ENCODE measurements at regions not wholly inside any gene's neighbourhood (a gene's known extent, or its start where the extent isn't known, plus 50 kb on each side); places are given as distances from the start of the nearest gene placed in this dataset.

DNA sequence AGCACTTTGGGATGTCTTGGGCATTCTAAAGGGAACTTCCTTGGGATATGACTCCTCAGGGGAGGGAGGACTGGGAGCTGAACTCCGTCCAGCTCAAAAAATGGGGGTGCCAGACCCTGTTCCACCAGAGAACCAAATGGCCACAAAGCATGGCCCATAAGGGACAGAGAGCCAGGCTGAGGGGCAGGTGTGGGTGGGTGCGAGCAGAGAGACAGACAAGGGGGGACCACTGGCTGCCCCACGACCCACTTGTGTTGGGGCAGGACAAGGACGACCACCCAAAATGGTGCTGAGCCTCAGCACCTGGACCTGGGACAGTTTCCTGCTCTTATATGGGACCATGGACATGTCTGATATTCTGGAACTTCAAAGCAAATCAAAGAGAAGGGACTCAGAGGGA, 148.2 kb upstream of the MLN start:
- DNase-seq (ENCODE audit: low spot score) = no peak
- no peak for FAIRE-seq

DNA sequence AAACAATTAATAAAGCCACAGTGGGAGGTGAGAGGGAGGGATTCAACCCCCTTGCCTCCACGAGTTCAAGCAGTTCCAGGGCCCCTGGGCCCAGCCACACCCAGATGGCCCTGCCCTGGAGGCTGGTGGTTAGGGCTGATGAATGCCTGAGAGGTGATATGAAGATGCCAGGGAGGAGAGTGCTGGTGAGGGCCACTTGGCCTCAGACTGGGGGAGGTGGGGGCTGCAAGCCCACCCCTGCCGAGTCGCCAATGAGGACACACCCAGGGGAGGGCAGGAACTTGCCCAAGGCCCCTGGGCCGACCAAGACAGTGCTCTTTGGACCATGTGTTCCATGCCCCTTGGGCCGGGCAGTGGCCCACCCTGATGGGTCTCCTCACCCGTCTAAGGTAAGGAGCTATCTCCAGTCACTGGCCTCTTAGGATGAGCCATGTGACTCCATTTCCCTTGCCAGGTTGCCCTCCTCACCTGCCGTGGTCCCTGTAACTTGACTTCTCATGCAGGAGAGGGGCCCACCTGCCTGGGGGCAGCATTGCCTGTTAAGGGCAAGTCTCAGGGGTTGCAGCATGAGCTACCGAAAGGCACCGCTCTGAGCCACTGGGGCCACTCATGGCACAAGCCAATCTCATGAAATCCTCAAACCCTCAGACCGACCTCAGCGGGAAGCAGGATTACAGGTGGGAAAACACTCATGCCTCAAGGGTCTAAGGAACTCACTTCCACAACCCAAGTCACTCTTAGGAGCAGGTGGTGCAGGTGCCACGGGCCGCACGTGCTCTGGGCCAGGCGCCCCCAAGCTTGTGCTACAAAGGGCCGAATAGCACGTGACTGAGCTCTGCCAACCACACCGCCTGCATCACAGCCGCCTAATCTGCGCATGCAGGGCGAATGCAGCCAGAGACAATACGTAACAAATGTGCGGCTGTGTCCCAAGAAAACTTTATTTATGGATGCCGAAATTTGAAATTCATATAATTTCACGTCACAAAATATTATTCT, 147.4 kb upstream of the MLN start:
- DNase-seq (ENCODE audit: low spot score) (no peak), FAIRE-seq (no peak)

DNA sequence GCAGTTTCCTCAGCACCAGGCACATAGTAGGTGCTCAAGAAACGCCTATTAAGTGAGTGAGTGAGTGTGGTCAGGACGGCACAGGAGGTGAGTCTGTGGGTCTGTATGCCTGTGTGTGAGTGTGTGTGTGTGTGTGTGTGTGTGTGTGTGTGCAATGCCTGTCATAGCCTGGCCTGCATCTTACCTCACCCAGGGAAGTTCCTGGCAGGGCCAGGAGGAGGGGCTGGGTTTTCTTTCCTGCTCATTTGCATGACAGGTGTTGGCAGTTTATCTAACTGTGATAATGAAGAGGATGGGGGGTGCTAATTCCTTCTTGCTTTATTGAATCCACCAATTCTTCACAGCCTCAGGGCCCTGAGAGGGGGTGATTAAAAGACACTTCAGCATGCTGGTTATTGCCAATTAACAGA, 146.7 kb upstream of the MLN start:
- DNase-seq (ENCODE audit: low spot score) = no peak
- FAIRE-seq = no peak

DNA sequence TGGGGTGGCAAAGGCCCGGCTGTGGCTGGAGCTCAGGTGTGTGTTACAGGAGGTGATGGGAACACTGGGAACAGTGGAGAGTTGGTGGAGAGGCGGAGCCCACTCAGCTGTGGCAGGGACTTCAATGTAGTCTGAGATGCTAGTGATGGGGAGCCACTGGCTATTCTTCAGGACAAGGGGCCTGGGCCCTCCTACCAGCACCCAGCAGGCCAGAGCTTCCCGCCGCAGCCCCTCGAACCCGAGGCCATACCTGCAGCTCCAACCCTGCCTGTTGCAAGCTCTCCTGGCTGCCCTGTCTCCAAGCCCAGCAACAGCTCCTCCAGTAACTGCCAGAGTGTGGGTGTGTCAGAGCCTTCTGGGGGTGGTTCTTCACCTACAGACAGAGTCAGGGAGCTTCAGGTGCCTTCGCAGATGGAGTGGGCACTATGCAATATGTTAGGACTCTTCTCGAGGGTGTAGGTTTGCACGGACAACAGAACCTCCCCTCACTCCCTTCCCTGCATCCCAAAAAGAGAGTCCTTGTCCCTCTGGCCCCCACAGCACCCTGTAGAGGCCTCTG, 146.2 kb upstream of the MLN start:
- no peak for FAIRE-seq

DNA sequence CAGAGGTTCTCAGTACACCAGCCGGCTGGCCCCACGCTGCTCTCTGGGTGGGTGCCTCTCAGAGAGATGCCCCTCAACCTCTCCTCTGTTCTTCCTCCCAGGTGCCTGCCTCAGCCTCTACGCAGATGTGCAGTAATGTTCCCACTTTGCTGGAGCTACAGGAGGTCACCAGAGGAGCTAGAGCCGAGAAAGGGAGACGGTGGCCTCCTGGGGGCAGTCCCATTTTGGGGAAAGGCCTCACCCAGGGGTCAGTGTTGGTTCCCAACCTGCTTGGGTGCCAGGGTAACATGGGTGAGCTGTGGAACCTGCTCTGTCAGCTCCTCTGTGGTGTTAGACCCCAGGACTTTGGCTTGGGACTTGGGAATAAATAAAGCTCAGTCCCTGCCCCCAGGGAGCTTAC, 145.3 kb upstream of the MLN start:
- DNase-seq (ENCODE audit: low spot score) (no peak), FAIRE-seq (no peak)

More for the DNA sequence above, 146.2 kb upstream of the MLN start:
- DNase-seq (ENCODE audit: low spot score) = no peak

DNA sequence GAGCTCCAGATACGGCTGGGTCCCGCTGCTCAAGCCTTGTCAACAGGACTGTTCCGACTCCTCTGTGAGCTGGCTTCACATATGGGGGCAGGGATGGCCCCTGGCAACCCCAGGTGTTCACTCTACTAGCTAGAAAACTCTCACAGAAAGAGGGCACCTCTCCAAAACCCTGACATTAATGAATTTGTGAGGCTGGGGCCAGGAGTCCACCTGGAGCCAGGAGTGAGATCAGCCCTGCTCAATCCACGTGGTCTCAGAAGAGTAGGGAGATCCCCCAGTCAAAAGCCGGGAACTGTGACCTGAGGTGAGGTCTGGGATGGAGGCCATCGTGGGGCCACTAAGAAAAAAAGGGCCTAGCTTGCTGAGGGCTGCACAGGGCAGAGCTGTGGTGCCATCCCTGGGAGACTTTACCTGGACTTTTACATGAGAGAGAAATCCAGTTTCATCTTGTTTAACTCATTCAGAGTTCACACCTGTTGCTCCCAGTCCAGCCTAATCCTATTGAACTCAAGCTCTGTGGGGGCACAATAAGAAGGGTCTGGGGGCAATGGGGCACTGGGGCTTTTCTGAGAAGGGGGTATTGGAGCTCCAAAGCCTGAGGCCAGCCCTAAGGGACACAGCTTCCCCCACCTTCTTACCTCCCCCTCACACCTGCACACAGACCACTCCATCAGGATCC, 144.3 kb upstream of the MLN start:
- FAIRE-seq (no peak), DNase-seq (ENCODE audit: low spot score) (no peak)

DNA sequence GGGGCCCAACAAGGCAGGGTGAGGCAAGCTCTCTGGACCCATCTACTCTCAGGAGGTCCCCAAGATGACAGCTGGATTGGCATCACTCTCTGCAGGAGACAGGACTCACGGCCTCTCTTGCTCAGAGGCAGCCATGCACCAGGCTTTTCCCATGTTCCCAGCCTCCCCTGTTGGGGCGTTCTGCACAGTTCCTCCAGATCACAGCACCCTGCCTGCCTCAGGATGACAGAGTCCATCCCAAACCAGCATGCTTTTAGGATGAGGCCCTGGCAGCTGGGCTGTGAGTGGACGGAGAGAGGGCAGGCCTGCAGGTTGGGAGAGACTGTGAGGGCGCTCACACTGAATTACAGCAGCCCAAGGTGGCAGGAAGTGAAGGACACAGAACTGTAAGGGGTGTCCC, 143.2 kb upstream of the MLN start:
- no peak for DNase-seq (ENCODE audit: low spot score)
- no peak for FAIRE-seq

DNA sequence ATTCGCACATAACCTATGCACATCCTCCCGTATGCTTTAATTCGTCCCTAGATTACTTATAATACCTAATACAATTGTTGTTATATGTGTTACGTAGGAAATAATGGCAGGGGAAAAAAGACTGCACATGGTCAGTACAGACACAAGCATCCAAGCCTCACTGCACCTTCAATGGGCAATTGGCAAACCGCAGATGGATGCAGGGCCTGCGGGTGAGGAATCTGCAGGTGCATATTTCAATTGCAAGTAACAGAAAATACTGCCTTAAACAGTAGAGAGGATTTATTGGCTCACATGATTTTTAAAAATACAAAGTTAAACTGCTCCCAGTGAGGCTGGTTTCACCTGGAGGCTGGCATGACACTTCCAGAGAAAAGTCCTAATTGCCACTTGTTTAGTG, 142.1 kb upstream of the MLN start:
- no peak for FAIRE-seq
- DNase-seq (ENCODE audit: low spot score) = no peak

DNA sequence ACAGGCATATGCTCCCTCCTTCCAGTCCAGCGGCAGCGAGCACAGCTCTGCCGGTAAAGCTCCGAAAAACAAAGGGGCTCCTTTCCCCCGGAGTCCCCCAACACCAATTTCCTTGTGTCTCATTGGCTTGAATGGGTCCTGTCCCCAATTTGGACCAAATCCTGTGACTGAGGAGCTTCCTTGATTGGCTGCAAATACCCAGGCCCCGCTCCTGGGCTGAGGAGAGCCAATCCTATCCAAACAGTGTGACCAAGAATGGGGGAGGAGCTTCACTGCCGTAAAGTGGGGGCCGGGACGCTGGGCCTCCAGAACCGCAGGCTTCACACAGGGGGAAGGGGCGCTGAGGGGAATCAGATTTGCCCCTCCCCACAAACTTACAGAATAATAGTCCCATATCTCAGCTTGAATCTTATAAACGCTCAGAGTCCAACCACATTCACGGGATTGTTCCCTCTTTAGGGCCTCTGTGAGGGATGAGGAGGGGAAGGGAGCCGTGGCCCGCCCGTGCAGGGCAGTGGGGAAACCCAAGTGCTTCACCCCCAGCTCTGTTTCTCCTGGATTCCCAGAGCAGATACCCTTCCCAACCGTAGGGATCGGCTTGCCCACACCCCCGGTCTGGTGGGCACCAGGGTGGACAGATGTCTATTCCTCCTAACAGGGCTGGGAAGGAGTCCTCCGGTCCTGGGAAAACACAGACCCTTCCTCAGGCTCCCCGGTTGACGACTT, 141.0 kb upstream of the MLN start:
- no peak for DNase-seq (ENCODE audit: low spot score)
- FAIRE-seq = no peak

DNA sequence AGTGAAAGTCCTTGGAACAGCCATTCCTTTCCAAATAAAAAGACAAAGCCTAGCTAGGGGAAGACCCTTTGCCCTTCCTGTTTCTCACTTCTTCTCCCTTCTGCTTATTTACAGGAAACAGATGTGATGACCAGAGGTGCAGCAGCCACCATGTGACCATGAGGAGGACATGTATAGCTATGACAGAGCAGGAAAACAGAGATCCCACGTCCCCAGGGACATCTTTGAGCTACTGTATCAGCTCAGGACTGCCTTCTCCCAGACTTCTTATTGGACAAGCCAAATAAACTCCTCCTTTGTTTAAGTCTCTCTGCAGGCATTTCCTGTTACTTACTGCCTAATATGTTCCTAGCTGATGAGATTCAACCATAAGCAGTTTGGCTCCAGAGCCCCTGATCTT, 133.1 kb upstream of the MLN start:
- DNase-seq (ENCODE audit: low spot score) (no peak), FAIRE-seq (no peak)

DNA sequence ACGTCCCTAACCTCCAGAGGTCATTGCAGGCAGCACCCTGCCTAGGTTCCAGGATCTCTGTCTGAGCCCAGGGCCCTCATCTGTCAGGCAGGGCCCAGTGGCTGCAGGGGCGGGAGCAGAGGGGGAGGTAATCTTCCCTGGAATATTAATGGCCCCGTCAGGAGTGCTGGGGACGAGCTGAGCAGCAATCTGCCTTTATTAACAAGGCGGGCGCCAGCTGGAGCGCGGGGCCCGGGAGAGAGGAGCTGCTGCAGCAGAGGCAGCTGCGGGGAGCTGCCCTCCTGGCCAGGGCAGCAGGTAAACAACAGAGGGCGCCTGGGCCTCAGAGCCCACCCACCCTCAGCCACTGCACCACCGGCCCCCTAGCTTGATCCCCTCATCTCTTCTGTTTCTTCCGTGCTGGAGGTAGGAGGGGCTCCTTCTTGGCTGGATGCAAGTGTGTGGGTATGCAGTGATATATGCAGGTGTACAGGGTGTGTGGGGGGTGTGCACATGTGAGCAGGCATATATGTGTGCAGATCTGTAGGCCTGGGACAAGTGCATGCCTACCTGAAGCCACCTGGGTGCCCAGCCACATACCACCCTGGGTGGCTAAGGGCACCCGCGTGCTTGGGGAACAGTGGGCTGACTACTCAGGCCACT, 131.8 kb upstream of the MLN start:
- DNase-seq (ENCODE audit: low spot score) = no peak
- no peak for FAIRE-seq

DNA sequence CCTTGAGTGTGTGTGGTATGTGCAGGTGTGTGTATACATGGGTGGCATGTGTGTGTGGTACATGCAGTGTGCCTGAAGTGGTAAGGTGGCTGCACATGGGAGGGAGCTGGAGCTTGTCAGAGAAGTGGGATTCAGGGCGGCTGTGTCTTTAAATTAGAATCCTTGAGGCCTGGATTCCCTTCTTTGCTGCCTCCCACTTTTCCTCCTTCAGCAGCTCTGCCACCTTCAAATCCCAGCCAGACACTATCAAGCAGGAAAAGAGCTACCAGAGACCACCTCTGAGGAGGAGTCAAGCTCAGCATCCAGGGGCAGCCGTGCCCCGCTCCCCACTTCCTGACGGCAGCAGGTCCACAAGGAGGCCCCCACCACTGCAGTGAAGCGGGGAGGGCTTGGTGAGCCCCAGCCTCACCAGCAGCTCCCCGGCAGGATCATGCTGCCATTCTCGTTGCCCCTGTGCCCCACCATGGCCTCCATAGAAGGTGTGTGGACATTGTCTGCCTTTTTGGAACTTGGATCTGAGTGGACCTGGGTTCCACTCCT, 131.0 kb upstream of the MLN start:
- FAIRE-seq (no peak), DNase-seq (ENCODE audit: low spot score) (no peak)

DNA sequence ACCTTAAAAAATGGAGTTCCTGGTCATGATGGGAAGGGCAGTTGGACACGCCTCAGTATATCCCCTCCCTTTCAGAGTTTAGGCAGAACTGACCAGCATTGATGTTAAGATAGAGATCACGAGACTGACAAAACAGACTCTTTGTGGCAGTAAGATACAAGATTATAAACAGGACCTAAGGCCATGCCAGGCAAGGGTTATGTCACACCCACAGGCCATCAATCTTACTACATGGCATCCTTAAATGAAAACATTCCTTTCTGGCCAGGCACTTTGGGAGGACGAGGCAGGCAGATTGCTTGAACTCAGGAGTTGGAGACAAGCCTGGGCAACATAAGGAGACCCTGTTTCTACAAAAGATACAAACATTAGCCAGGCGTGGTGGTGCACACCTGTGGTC, 129.3 kb upstream of the MLN start:
- DNase-seq (ENCODE audit: low spot score) (no peak), FAIRE-seq (no peak)

DNA sequence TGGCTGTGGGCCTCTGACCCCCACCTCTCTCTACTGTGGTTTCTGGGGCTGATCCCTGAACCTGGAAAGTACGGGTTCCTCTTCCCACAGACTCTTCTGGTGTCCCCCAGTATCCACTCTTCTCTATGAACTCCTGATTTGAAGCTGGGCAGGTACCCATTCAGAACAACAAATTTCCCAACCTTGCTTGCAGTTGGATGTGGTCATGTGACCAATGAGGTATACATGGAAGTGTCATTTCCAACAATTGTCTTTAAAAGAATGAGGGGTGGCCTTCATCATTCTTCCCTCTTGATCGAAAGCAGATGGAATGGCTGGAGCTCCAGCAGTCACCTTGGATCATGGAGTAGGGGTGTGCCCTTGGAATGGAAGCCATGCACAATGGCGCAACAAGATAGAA, 128.0 kb upstream of the MLN start:
- FAIRE-seq = no peak
- no peak for DNase-seq (ENCODE audit: low spot score)

DNA sequence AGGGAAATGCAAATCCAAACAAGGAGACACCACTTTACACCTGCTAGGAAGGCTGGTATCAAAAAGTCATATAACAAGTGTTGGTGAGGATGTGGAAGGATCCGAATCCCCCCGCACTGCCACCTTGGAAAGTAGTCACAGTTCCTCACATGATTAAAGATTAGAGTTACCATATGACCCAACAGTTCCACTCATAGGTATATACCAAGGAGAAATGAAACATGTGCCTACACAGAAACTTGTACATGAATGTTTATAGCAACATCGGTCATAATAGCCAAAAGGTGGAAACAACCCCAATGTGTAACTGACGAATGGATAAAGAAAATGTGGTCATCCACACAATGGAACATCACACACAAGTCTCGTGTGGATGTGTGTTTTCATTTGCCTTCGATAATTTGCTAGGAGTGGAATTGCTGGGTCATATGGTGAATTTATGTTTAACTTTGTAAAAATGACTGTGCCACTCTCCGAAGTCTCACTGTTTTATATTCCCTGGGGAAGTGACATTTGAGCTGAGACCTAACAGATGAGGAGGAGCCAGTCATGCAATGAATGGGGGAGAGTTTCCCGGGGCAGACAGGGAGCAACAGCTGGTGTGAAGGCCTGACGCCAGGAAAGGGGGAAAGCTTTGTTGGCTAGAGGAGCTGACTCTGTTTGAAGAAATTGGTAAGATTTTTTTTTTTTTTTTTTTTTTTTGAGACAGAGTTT, 125.9 kb upstream of the MLN start:
- FAIRE-seq (no peak), DNase-seq (ENCODE audit: low spot score) (no peak)

DNA sequence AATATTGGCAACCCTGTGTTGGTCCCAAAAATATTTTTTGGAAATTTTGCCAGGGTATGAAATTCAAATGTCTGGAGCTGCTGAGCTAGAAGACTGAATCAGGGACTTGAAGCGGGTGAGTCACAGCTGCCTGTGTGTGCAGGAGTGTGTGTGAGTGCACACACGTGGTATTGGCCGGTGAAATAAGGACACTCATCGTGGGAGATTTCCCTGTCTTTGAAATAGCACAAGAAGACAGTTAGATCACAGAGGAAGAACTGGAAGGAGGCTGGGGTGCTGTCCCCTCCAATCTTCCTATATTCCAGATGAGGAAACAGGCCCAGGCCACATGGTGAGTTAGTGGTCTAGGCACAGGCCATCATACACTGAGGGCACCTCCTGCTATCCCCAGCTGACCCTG, 123.8 kb upstream of the MLN start:
- DNase-seq (ENCODE audit: low spot score) = peak; percentile 13
- FAIRE-seq = no peak

DNA sequence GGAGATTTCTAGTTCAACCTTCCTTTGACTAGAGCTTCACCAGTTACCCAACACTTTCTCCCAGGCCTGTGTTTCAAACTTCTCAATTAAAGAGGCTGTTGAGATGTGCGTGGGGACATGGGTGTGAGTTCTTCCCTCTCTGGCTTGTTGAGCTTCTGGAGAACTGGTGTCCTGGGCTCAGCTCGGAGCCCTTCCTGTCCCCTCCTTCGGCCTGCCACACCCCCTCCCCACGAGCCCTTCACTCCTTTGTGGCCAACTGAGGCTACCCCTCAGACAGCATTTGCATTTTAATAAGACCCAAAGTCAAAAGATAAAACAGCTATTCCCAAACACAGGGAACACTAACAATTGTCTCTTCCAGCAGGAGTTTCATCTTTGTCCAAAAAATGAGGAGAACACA, 123.3 kb upstream of the MLN start:
- DNase-seq (ENCODE audit: low spot score) (no peak), FAIRE-seq (no peak)

DNA sequence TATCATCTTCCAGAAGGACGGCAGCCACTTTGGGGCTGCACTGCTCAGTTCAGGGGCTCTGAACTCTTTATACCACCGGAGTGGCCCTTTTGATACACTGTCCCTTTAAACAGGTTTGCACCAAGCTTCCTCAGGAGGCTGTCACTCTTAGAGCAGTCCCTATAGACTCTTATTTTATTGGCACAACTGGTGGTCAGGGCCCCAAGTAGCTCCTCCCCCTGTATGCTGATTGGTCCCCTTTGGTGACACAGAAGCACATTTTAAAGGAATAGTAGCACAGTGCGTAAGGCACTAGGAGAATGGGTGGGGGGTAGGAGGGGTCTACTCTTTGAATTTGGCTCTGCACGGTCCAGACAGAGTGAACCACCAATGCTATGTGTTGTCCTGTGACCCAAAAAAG, 122.6 kb upstream of the MLN start:
- DNase-seq (ENCODE audit: low spot score) = no peak

DNA sequence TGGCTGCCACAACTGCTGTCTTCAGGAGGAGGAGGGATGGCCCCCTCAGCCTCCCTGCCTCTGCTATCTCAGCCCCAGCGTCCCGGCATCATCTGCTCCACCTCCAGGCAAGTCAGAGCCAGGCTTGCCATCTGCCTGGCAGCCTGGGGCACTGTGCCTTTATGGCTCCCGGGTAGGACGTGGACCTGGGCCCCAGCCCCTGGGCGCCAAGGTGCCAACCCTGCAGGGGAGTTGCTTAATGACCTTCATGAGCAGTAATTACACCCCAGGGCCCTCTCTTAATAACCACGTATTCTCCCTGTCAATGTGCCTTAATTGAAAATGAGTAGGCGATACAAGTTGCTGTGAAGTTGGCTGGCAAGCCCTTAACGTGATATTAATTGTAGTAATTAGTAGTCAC, 122.1 kb upstream of the MLN start:
- DNase-seq (ENCODE audit: low spot score) = no peak

More for the DNA sequence above, 122.6 kb upstream of the MLN start:
- FAIRE-seq = no peak

DNA sequence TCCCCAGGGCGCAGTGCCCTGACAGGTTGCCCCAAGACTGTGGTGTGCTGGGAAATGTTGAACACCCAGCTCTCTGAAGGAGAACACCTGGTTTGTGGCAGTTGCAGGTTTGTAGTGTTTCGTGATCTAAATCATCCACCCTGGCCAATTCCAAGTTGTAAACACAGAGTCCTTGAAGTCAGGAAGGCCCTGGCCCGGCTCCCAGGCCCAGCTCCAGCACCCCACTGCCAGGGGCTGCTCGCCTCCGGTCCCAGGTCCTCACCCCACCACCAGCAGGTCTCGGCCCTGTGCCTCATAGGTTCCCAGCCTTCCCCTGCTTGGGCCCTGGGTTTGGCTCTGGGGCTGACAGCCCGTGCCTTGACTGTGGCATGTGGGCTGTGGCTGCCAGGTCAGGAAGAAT, 121.4 kb upstream of the MLN start:
- no peak for FAIRE-seq

More for the DNA sequence above, 122.1 kb upstream of the MLN start:
- no peak for FAIRE-seq

More for the DNA sequence above, 121.4 kb upstream of the MLN start:
- no peak for DNase-seq (ENCODE audit: low spot score)

Data from RCC 7860 (cell line).